ENCODE measurements at regions not wholly inside any gene's neighbourhood (a gene's known extent, or its start where the extent isn't known, plus 50 kb on each side); places are given as distances from the start of the nearest gene placed in this dataset.

GRCh38 chr12:19908830-19909229, 459.5 kb upstream of the PDE3A start:
- Histone ChIP-seq H2AFZ (ENCODE audit: low read length) (no peak overlapping the region), H3K9me2 (replicated peaks; ENCODE audit: low read depth, low read length) (no peaks in the 10 kb centered on the region), H3K4me1 (ENCODE audit: insufficient read depth, low read length, poor library complexity, severe bottlenecking) (no peaks in the 10 kb centered on the region), H3K4me2 (ENCODE audit: low read depth, low read length, poor library complexity, severe bottlenecking) (no peak overlapping the region), H3K9me3 (ENCODE audit: insufficient read depth, low read depth, low read length) (no peaks in the 10 kb centered on the region), H4K20me1 (ENCODE audit: insufficient read depth, low read length, poor library complexity, severe bottlenecking) (no peaks in the 10 kb centered on the region), H3F3A (ENCODE audit: low read depth) (no peaks in the 10 kb centered on the region), H3K27me3 (ENCODE audit: insufficient read depth, low read length, poor library complexity, severe bottlenecking) (no peaks in the 10 kb centered on the region), H3K79me2 (ENCODE audit: insufficient read depth, low read length) (no peaks in the 10 kb centered on the region), H3K36me3 (ENCODE audit: insufficient read depth, low read length) (no peaks in the 10 kb centered on the region), H3K9ac (ENCODE audit: low read depth, low read length, poor library complexity, severe bottlenecking) (no peak overlapping the region), H3K4me3 (ENCODE audit: low read length, poor library complexity, severe bottlenecking) (no peak overlapping the region)
- TF ChIP-seq EZH2phosphoT487 (IDR thresholded peaks at IDR 0.05; ENCODE audit: borderline replicate concordance) (no peak), CTCF (conservative IDR thresholded peaks at IDR 0.05; ENCODE audit: low read length) (no peak)

- Histone ChIP-seq H4K20me1 (ENCODE audit: insufficient read depth, low read length, poor library complexity, severe bottlenecking) (no peaks in the 10 kb centered on the region), H3K9me3 (ENCODE audit: insufficient read depth, low read depth, low read length) (no peaks in the 10 kb centered on the region), H3K9me2 (replicated peaks; ENCODE audit: low read depth, low read length) (no peaks in the 10 kb centered on the region), H3K36me3 (ENCODE audit: insufficient read depth, low read length) (no peaks in the 10 kb centered on the region), H3K27me3 (ENCODE audit: insufficient read depth, low read length, poor library complexity, severe bottlenecking) (no peaks in the 10 kb centered on the region), H3K4me3 (ENCODE audit: low read length, poor library complexity, severe bottlenecking) (no peak overlapping the region), H2AFZ (ENCODE audit: low read length) (no peak overlapping the region), H3K79me2 (ENCODE audit: insufficient read depth, low read length) (no peaks in the 10 kb centered on the region), H3K4me1 (ENCODE audit: insufficient read depth, low read length, poor library complexity, severe bottlenecking) (no peaks in the 10 kb centered on the region), H3F3A (ENCODE audit: low read depth) (no peaks in the 10 kb centered on the region), H3K9ac (ENCODE audit: low read depth, low read length, poor library complexity, severe bottlenecking) (no peak overlapping the region), H3K4me2 (ENCODE audit: low read depth, low read length, poor library complexity, severe bottlenecking) (no peak overlapping the region)
- TF ChIP-seq EZH2phosphoT487 (IDR thresholded peaks at IDR 0.05; ENCODE audit: borderline replicate concordance) (no peak), CTCF (conservative IDR thresholded peaks at IDR 0.05; ENCODE audit: low read length) (no peak)
Observed at GRCh38 chr12:19909418-19909817, 458.9 kb upstream of the PDE3A start.

GRCh38 chr12:19910681-19911080, 457.7 kb upstream of the PDE3A start:
- Histone ChIP-seq H3K9me2 (replicated peaks; ENCODE audit: low read depth, low read length) (no peaks in the 10 kb centered on the region), H3K79me2 (ENCODE audit: insufficient read depth, low read length) (no peaks in the 10 kb centered on the region), H3K9me3 (ENCODE audit: insufficient read depth, low read depth, low read length) (no peaks in the 10 kb centered on the region), H2AFZ (ENCODE audit: low read length) (no peak overlapping the region), H3K9ac (ENCODE audit: low read depth, low read length, poor library complexity, severe bottlenecking) (no peak overlapping the region), H3F3A (ENCODE audit: low read depth) (no peaks in the 10 kb centered on the region), H3K36me3 (ENCODE audit: insufficient read depth, low read length) (no peaks in the 10 kb centered on the region), H3K27me3 (ENCODE audit: insufficient read depth, low read length, poor library complexity, severe bottlenecking) (no peaks in the 10 kb centered on the region), H3K4me3 (ENCODE audit: low read length, poor library complexity, severe bottlenecking) (no peak overlapping the region), H3K4me2 (ENCODE audit: low read depth, low read length, poor library complexity, severe bottlenecking) (no peak overlapping the region), H4K20me1 (ENCODE audit: insufficient read depth, low read length, poor library complexity, severe bottlenecking) (no peaks in the 10 kb centered on the region), H3K4me1 (ENCODE audit: insufficient read depth, low read length, poor library complexity, severe bottlenecking) (no peaks in the 10 kb centered on the region)
- TF ChIP-seq CTCF (conservative IDR thresholded peaks at IDR 0.05; ENCODE audit: low read length), result no peak
